H1 (cell line): ENCODE measurements at regions not wholly inside any gene's neighbourhood (a gene's known extent, or its start where the extent isn't known, plus 50 kb on each side); places are given as distances from the start of the nearest gene placed in this dataset.

Experiments used
- EP300 ChIP-seq, 2 experiments: IDR thresholded peaks; 1 replicate in 1 of 2; 2 replicates in 1 of 2; pipeline ENCODE4 v1.6.1; 2011 to 2012; ENCODE audit warnings: low read depth in 2 of 2, low read length in 2 of 2, mild to moderate bottlenecking in 2 of 2, borderline replicate concordance in 1 of 2, inconsistent platforms in 1 of 2, moderate library complexity in 1 of 2
- MAFK ChIP-seq: IDR thresholded peaks from 2 replicates; pipeline ENCODE4 v1.6.1; 2012; ENCODE audit warnings: low read depth, mild to moderate bottlenecking, improper control_type of control experiment, low read length
- RFX5 ChIP-seq: IDR thresholded peaks from 2 replicates; pipeline ENCODE4 v1.6.1; 2011; ENCODE audit warnings: low read depth, low read length, improper control_type of control experiment, borderline replicate concordance
- TF ChIP-seq, protein P1 (sequence below), 3 experiments: IDR thresholded peaks; 1 replicate in 2 of 3; 2 replicates in 1 of 3; pipeline versions ENCODE4 v1.5.1 to v1.6.1; 2011; ENCODE audit warnings: low read length in 3 of 3, mild to moderate bottlenecking in 3 of 3, inconsistent platforms in 2 of 3, low read depth in 1 of 3, moderate library complexity in 1 of 3; ENCODE audit not compliant: insufficient read depth in 1 of 3; ENCODE audit errors: control extremely low read depth in 1 of 3
- TF ChIP-seq, protein P2 (sequence below): IDR thresholded peaks from 2 replicates; pipeline ENCODE4 v1.6.1; 2012; ENCODE audit warnings: inconsistent platforms

- no peak for TF ChIP-seq EP300 (IDR thresholded peaks at IDR 0.05; ENCODE audit: borderline replicate concordance in 1 of 2, low read depth in 2 of 2, low read length in 2 of 2)
- TF ChIP-seq RFX5 = no peak
- TF ChIP-seq, protein P1, sequence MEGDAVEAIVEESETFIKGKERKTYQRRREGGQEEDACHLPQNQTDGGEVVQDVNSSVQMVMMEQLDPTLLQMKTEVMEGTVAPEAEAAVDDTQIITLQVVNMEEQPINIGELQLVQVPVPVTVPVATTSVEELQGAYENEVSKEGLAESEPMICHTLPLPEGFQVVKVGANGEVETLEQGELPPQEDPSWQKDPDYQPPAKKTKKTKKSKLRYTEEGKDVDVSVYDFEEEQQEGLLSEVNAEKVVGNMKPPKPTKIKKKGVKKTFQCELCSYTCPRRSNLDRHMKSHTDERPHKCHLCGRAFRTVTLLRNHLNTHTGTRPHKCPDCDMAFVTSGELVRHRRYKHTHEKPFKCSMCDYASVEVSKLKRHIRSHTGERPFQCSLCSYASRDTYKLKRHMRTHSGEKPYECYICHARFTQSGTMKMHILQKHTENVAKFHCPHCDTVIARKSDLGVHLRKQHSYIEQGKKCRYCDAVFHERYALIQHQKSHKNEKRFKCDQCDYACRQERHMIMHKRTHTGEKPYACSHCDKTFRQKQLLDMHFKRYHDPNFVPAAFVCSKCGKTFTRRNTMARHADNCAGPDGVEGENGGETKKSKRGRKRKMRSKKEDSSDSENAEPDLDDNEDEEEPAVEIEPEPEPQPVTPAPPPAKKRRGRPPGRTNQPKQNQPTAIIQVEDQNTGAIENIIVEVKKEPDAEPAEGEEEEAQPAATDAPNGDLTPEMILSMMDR (IDR thresholded peaks at IDR 0.05; ENCODE audit: control extremely low read depth in 1 of 3, insufficient read depth in 1 of 3, low read depth in 1 of 3, low read length in 3 of 3) = no peak
- TF ChIP-seq MAFK = no peak
- TF ChIP-seq, protein P2, sequence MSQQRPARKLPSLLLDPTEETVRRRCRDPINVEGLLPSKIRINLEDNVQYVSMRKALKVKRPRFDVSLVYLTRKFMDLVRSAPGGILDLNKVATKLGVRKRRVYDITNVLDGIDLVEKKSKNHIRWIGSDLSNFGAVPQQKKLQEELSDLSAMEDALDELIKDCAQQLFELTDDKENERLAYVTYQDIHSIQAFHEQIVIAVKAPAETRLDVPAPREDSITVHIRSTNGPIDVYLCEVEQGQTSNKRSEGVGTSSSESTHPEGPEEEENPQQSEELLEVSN = no peak
These were observed 94.1 kb downstream of the HSPH1 start for GRCh38 chr13:31067416-31068118.
